GM19397 (cell line): ENCODE measurements at regions not wholly inside any gene's neighbourhood (a gene's known extent, or its start where the extent isn't known, plus 50 kb on each side); places are given as distances from the start of the nearest gene placed in this dataset.
"Not testable (repeated sequence)": the region's sequence is repeated elsewhere in the genome, so short reads cannot be mapped to it uniquely, and the experiment has no call there.

Source experiments
- ATAC-seq: cut with Tn5 transposase; IDR thresholded peaks from one replicate; pipeline ENCODE4 v1.9.1; 2021; ENCODE audit warnings: mild to moderate bottlenecking, moderate library complexity; ENCODE audit not compliant: unreplicated experiment

GRCh38 chr2:156769802-156770201, 333.6 kb downstream of the GPD2 start:
- no peak for ATAC-seq

GRCh38 chr2:156778916-156779315, 342.7 kb downstream of the GPD2 start:
- ATAC-seq: no peak

- ATAC-seq: no peak
Measured at GRCh38 chr2:156779416-156780120, 343.4 kb downstream of the GPD2 start.

- ATAC-seq: not testable (repeated sequence)
Measured at GRCh38 chr2:156781677-156782076, 345.5 kb downstream of the GPD2 start.

GRCh38 chr2:156784020-156784701, 348.0 kb downstream of the GPD2 start:
- ATAC-seq: no peak

GRCh38 chr2:156787517-156787916, 351.3 kb downstream of the GPD2 start:
- ATAC-seq: no peak

GRCh38 chr2:156790343-156791037, 354.3 kb downstream of the GPD2 start:
- no peak for ATAC-seq

GRCh38 chr2:156792242-156792840, 356.2 kb downstream of the GPD2 start:
- no peak for ATAC-seq

GRCh38 chr2:156797832-156798231, 361.7 kb downstream of the GPD2 start:
- no peak for ATAC-seq

- no peak for ATAC-seq
Measured at GRCh38 chr2:156800065-156800653, 364.0 kb downstream of the GPD2 start.

GRCh38 chr2:156800781-156801361, 364.7 kb downstream of the GPD2 start:
- ATAC-seq: no peak

- no peak for ATAC-seq
Measured at GRCh38 chr2:156803243-156803642, 367.1 kb downstream of the GPD2 start.

GRCh38 chr2:156803967-156804366, 367.8 kb downstream of the GPD2 start:
- ATAC-seq: no peak

- ATAC-seq: no peak
Measured at GRCh38 chr2:156810094-156810493, 373.9 kb downstream of the GPD2 start.

GRCh38 chr2:156812496-156812895, 376.3 kb downstream of the GPD2 start:
- no peak for ATAC-seq

- no peak for ATAC-seq
Measured at GRCh38 chr2:156817430-156817829, 381.3 kb downstream of the GPD2 start.

- no peak for ATAC-seq
Measured at GRCh38 chr2:156818221-156818620, 382.0 kb downstream of the GPD2 start.

- no peak for ATAC-seq
Measured at GRCh38 chr2:156818944-156819343, 382.8 kb downstream of the GPD2 start.

GRCh38 chr2:156826341-156826933, 390.3 kb downstream of the GPD2 start:
- no peak for ATAC-seq

GRCh38 chr2:156834431-156834830, 398.3 kb downstream of the GPD2 start:
- ATAC-seq: no peak
